ENCODE measurements at regions not wholly inside any gene's neighbourhood (a gene's known extent, or its start where the extent isn't known, plus 50 kb on each side); places are given as distances from the start of the nearest gene placed in this dataset.

- DNase-seq, result peak; percentile 63
Observed at GRCh38 chr2:67840460-67841068, 222.2 kb downstream of the C1D start.

GRCh38 chr2:67841711-67842110 lies 221.1 kb downstream of the C1D start:
- no peak for DNase-seq

- no peak for DNase-seq
Observed at GRCh38 chr2:67842375-67842959, 220.3 kb downstream of the C1D start.

- DNase-seq, result no peak
Observed at GRCh38 chr2:67844024-67844540, 218.7 kb downstream of the C1D start.

- DNase-seq, result no peak
Observed at GRCh38 chr2:67845621-67846369, 217.0 kb downstream of the C1D start.

- peak; percentile 90 for DNase-seq
Observed at GRCh38 chr2:67846370-67847070, 216.3 kb downstream of the C1D start.

DNA sequence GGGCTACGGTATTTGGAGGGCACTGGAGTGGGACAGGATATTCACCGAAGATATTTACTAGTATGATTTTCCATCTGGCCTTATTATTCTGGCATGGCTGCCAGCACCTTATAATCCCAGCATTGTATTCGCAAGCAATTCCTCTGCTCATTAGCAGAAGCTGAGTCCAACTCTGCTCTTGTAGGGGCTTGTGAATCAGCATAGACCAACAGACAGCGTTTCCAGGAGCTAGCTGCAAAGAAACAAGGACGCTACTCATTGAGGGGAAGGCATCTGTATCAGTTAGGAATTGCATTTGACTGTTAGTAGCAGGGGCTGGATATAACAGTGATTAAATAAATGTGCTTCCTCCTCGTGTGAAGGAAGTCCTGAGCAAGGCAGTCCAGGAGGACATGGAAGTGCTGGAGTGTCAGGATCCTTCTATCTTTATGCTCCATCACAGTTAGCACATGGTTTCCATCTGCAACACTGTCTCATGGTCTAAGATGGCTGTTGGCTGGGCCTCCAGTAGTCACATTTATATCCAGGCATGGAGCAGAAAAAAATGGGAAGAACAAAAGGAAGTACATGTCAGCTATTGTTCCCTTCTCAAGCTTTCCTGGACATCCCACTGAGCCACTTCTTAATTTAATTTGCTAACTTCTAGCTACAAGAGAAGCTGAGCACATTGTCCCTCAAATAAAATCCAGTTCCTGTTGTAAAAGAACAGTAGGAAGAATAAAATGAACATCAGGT lies 214.1 kb downstream of the C1D start:
- no peak for DNase-seq

GRCh38 chr2:67851016-67851415 lies 211.8 kb downstream of the C1D start:
- DNase-seq, result no peak

- DNase-seq, result peak; percentile 49
Observed at GRCh38 chr2:67851956-67852824, 210.6 kb downstream of the C1D start.

DNA sequence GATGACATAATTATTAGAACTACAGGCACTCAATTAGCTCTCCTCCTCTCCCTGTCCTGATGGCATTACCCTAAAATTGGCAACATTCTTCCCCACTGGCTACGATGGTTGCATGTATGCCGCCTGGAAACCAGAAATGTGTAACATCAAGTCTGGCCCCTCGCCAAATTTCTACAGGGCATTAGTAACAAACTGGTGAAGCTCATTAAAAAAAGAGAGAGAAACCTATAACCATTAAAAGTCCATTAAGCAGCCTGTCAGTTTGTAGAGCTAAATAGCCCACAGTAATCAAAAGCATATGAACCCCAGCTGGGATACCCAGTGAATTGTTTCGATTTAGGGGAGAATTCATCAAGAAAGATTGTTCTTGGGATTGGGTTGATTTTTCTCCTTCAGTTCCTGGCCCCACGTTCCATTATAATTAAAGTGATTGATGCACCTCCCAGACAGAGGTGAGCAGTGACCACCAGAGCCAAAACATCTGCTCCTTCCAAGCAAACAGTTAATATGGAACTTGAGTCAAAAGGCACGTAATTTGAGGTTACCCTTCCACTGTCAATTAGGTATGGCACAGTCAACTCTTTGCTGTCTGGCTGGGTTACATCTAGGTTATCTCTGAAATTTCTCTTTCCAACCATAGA lies 208.6 kb downstream of the C1D start:
- peak; percentile 19 for DNase-seq

DNA sequence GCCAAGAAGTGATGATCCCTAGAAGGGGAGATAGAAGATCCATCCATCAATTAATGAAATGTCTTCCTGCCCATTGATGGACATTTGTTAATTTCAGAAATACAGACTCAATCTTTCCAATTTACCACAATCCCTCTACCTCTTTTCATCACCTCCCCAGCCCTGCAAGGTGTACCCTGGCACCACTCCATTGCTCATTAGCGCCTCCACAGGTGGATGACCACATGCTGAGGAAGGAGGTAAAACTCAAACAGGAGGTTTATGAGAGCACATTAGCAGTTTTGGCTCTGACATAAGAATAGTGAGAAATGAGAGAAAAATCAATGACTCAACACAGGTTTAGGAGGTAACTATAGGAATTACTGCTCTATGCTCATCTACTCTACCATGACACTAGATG lies 208.0 kb downstream of the C1D start:
- DNase-seq, result no peak

GRCh38 chr2:67856866-67857265 lies 205.9 kb downstream of the C1D start:
- no peak for DNase-seq

- DNase-seq, result no peak
Observed at GRCh38 chr2:67857836-67858235, 205.0 kb downstream of the C1D start.

DNA sequence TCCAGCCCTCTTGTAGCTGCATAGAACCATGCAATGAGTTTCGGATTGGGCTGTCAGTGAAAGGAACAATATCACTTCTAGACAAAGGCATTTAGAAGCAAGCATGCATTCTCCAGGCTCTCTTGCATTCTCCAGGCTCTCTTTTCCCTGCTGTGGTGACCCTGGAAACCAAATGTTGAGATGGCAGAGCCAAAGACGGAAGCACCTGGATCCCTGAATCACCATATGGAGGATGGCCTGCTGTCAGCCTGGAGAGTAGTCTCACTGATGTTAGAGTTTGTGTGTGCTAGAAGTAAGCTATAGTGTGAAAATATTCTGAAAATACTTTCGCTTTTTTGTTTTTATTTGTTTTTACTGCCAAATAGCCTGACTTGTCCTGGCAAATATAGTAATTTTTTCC lies 203.9 kb downstream of the C1D start:
- no peak for DNase-seq

- DNase-seq, result no peak
Observed at GRCh38 chr2:67865917-67866316, 196.9 kb downstream of the C1D start.

DNA sequence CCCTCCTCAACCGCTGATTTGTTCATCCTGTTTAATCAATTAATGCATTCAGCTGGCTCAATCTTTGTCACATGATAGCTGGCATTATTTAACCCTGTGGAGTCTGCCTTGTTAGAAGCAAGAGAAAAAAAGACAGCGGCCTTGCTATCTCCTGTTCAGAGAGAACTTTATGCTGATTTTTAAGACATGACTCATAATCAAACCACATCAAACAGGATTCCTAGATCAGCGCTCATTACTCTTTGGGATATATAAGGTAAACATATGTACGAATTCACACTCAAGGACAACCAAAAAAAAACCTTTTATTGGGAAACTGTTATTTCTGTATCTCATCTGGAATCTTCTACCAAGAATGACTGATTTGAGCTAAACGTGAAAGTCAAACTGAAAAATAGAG lies 195.1 kb downstream of the C1D start:
- no peak for DNase-seq

- DNase-seq, result no peak
Observed at GRCh38 chr2:67871686-67872412, 191.0 kb downstream of the C1D start.

DNA sequence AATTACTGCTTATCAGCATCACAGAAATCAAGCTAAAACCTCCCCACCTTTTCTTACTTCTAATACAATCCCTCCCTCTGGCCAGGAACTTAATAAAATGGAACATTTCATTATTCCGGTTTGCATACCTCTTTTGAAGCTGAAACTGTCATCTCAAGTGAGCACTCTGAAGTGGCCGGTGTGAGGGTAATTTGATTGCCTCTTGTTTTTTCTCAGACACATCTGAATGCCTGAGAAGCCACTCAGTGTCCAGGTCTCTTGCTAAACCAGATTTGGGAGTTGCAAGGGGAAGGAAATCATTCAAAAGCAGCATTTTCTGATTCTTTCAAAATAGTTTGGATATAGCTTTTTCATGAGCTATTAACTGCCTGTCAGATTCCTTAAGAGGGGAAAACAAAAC lies 190.3 kb downstream of the C1D start:
- DNase-seq, result no peak

- no peak for DNase-seq
Observed at GRCh38 chr2:67873916-67874315, 188.9 kb downstream of the C1D start.

- DNase-seq, result no peak
Observed at GRCh38 chr2:67876176-67876575, 186.6 kb downstream of the C1D start.

DNA sequence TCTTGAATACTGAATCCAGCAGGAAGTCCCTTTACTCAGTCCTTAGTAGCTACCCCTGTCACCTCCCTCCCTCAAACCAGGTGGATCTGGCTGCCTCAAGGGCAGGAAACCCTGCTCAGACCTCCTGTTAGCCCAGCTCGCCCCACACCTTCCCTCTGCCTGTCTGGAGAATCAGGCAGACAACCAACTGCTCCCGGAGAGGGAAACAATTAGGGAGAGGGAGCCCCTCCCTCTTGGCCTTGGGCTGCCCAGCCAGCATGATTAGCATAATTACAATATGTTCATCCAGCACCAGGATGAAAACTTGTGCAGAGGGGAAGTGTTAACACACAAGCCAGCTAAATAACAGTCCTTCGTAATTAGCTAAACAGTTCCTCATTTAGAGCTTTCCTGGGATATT lies 185.5 kb downstream of the C1D start:
- DNase-seq, result no peak

Measured in NCI-H2171 (cell line).